ENCODE measurements at regions not wholly inside any gene's neighbourhood (a gene's known extent, or its start where the extent isn't known, plus 50 kb on each side); places are given as distances from the start of the nearest gene placed in this dataset.

DNA sequence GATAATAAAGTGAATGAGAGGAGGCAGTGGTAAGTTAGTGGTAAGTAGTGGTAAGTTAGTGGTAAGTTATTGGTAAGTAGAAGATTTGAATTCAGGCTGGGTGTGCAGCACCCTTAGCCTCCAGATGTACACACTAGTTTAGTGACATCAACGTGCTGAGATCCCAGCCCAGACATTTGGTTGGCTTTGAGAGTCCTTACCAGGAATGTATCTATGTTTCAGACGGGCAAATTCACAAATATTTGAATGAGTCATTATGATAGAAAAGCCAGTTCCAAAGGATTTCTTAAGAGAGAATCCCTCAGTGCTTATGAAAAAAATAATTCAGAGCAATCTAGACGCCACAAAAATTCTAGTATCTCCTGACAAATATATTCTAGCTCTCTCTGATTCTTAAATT is 70.0 kb downstream of the ARL4A start:
- H3K27ac ChIP-seq (ENCODE audit: low read length in 2 of 2), result no peak overlapping the region
- WGBS (ENCODE audit: insufficient coverage), result 67% methylated on average over 1 of the region's 3 CpGs
- H3K4me3 ChIP-seq (ENCODE audit: control extremely low read depth in 1 of 5, extremely low read depth in 1 of 5, insufficient read depth in 1 of 5, low read depth in 2 of 5, low read length in 4 of 5), result no peak overlapping the region
- peaks cover 2% of the 10 kb centered on the region for H3K9me3 Mint-ChIP-seq (ENCODE audit: insufficient read depth)
- no peak overlapping the region for H2AFZ ChIP-seq (ENCODE audit: insufficient read depth, low read depth, low read length, poor library complexity, severe bottlenecking)
- H4K20me1 ChIP-seq (ENCODE audit: control insufficient read depth, insufficient read depth, low read length, poor library complexity, severe bottlenecking), result no peaks in the 10 kb centered on the region
- H3K4me1 Mint-ChIP-seq, result no peaks in the 10 kb centered on the region
- no peaks in the 10 kb centered on the region for H3K27me3 ChIP-seq (replicated peaks in 1 of 4; ENCODE audit: control extremely low read depth in 1 of 4, control insufficient read depth in 3 of 4, insufficient read depth in 4 of 4, low read length in 3 of 4)
- H3K36me3 ChIP-seq (replicated peaks in 1 of 2; ENCODE audit: control extremely low read depth in 1 of 2, control insufficient read depth in 1 of 2, extremely low read depth in 1 of 2, insufficient read depth in 2 of 2, low read length in 1 of 2), result no peaks in the 10 kb centered on the region
- no peaks in the 10 kb centered on the region for H3K4me1 ChIP-seq (ENCODE audit: control insufficient read depth in 2 of 2, insufficient read depth in 2 of 2, low read length in 2 of 2)
- TF ChIP-seq EZH2 (IDR thresholded peaks at IDR 0.05; ENCODE audit: borderline replicate concordance, insufficient read depth, low read depth, low read length, poor library complexity, severe bottlenecking), result no peak
- TF ChIP-seq, protein P1, sequence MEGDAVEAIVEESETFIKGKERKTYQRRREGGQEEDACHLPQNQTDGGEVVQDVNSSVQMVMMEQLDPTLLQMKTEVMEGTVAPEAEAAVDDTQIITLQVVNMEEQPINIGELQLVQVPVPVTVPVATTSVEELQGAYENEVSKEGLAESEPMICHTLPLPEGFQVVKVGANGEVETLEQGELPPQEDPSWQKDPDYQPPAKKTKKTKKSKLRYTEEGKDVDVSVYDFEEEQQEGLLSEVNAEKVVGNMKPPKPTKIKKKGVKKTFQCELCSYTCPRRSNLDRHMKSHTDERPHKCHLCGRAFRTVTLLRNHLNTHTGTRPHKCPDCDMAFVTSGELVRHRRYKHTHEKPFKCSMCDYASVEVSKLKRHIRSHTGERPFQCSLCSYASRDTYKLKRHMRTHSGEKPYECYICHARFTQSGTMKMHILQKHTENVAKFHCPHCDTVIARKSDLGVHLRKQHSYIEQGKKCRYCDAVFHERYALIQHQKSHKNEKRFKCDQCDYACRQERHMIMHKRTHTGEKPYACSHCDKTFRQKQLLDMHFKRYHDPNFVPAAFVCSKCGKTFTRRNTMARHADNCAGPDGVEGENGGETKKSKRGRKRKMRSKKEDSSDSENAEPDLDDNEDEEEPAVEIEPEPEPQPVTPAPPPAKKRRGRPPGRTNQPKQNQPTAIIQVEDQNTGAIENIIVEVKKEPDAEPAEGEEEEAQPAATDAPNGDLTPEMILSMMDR (IDR thresholded peaks at IDR 0.05), result no peak
- intact Hi-C loops (cut with micrococcal nuclease), result no loop called here
- ATAC-seq (ENCODE audit: low read depth), result no peak
- H3K4me2 ChIP-seq (replicated peaks; ENCODE audit: low read depth, low read length, poor library complexity, severe bottlenecking), result no peak overlapping the region
- H3K27ac Mint-ChIP-seq, result no peak overlapping the region
- no peak for DNase-seq
- CTCF ChIA-PET, result interaction anchor here (1.1 kb wide), 1 partner anchor 71 kb away, joined by 3 read pairs; no protein-coding TSS in a partner anchor
- no peak overlapping the region for H3K9ac ChIP-seq (ENCODE audit: low read length)
- POLR2A ChIA-PET, result no interaction called here
- H3K27me3 Mint-ChIP-seq, result peaks cover 5% of the 10 kb centered on the region
- no peak overlapping the region for H3K4me3 Mint-ChIP-seq
- peaks cover 0 to 4% (median 0%) of the 10 kb centered on the region in 3 donors for H3K9me3 ChIP-seq (ENCODE audit: control extremely low read depth in 1 of 3, control insufficient read depth in 2 of 3, insufficient read depth in 1 of 3, low read length in 2 of 3)
- no peaks in the 10 kb centered on the region for H3K79me2 ChIP-seq (ENCODE audit: control insufficient read depth, insufficient read depth, low read length)

DNA sequence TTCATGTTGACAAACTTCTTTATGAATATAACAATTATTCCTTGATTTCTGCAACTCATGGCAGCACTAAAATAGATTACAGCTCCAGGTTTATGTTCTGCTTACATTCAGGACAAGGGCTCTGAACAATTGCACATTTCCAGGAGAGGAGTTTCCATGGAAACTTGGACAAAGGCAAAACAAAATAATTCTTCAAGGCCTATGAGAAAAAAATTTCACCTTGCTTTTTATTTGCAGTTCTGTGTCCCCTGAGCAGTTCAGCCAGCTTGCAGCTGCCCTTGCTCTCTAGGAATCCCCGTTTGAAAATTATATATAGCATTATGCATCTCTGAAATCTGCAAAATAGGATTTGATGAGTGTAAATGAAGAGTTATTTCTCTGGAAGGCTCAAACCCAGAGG is 71.7 kb downstream of the ARL4A start:
- Mint-ChIP-seq H3K27ac (no peak overlapping the region), H3K27me3 (peaks cover 5% of the 10 kb centered on the region), H3K4me3 (no peak overlapping the region), H3K9me3 (ENCODE audit: insufficient read depth) (peaks cover 2% of the 10 kb centered on the region), H3K4me1 (no peaks in the 10 kb centered on the region)
- H3K4me1 ChIP-seq (ENCODE audit: control insufficient read depth in 2 of 2, insufficient read depth in 2 of 2, low read length in 2 of 2), result no peaks in the 10 kb centered on the region
- ATAC-seq (ENCODE audit: low read depth) (no peak), DNase-seq (no peak)
- H3K4me2 ChIP-seq (replicated peaks; ENCODE audit: low read depth, low read length, poor library complexity, severe bottlenecking), result no peak overlapping the region
- WGBS (ENCODE audit: insufficient coverage), result no CpG with 5 or more reads among the region's 1 CpG
- H4K20me1 ChIP-seq (ENCODE audit: control insufficient read depth, insufficient read depth, low read length, poor library complexity, severe bottlenecking), result no peaks in the 10 kb centered on the region
- peaks cover 0 to 4% (median 0%) of the 10 kb centered on the region in 3 donors for H3K9me3 ChIP-seq (ENCODE audit: control extremely low read depth in 1 of 3, control insufficient read depth in 2 of 3, insufficient read depth in 1 of 3, low read length in 2 of 3)
- no peak overlapping the region for H3K27ac ChIP-seq (ENCODE audit: low read length in 2 of 2)
- no peaks in the 10 kb centered on the region for H3K36me3 ChIP-seq (replicated peaks in 1 of 2; ENCODE audit: control extremely low read depth in 1 of 2, control insufficient read depth in 1 of 2, extremely low read depth in 1 of 2, insufficient read depth in 2 of 2, low read length in 1 of 2)
- TF ChIP-seq, protein P1 (IDR thresholded peaks at IDR 0.05), result no peak
- H3K9ac ChIP-seq (ENCODE audit: low read length), result no peak overlapping the region
- no peaks in the 10 kb centered on the region for H3K79me2 ChIP-seq (ENCODE audit: control insufficient read depth, insufficient read depth, low read length)
- ChIA-PET POLR2A (no interaction called here), CTCF (no interaction called here)
- H2AFZ ChIP-seq (ENCODE audit: insufficient read depth, low read depth, low read length, poor library complexity, severe bottlenecking), result no peak overlapping the region
- no peak overlapping the region for H3K4me3 ChIP-seq (ENCODE audit: control extremely low read depth in 1 of 5, extremely low read depth in 1 of 5, insufficient read depth in 1 of 5, low read depth in 2 of 5, low read length in 4 of 5)
- intact Hi-C loops (cut with micrococcal nuclease), result no loop called here
- H3K27me3 ChIP-seq (replicated peaks in 1 of 4; ENCODE audit: control extremely low read depth in 1 of 4, control insufficient read depth in 3 of 4, insufficient read depth in 4 of 4, low read length in 3 of 4), result no peaks in the 10 kb centered on the region
